ENCODE measurements at regions not wholly inside any gene's neighbourhood (a gene's known extent, or its start where the extent isn't known, plus 50 kb on each side); places are given as distances from the start of the nearest gene placed in this dataset.

DNA sequence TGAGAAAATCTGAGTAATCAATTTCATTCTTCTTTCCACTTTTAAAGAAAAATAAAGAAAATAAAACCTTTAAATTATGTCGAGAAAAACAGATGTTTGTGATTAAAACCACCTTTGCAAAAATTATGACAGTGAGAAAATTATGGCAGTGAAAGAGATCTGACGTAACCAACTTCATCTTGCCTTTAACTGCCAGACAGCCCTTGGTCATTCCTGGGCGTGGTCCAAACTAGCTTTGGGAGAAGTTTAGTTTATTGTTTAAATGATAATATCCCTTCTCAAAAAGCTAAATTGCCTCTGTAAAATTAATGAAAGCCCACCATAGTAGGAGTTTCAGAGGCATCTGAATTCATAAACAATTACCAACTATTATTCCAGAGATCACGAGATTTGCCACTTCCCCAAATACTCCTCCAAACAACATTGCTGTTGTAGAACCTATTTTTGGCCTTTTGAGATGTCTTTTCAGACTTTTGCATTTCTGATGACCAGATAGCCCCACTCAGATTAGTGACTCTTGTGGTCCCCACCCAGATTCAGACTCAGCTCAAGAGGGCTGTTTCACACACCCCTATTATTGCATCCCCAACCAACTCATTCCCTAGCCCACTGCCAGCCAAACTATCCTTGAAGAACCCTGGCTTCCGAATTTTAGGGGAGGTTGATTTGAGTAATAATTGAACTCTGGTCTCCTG lies 664.4 kb upstream of the CBLB start:
- TF ChIP-seq, protein P1, sequence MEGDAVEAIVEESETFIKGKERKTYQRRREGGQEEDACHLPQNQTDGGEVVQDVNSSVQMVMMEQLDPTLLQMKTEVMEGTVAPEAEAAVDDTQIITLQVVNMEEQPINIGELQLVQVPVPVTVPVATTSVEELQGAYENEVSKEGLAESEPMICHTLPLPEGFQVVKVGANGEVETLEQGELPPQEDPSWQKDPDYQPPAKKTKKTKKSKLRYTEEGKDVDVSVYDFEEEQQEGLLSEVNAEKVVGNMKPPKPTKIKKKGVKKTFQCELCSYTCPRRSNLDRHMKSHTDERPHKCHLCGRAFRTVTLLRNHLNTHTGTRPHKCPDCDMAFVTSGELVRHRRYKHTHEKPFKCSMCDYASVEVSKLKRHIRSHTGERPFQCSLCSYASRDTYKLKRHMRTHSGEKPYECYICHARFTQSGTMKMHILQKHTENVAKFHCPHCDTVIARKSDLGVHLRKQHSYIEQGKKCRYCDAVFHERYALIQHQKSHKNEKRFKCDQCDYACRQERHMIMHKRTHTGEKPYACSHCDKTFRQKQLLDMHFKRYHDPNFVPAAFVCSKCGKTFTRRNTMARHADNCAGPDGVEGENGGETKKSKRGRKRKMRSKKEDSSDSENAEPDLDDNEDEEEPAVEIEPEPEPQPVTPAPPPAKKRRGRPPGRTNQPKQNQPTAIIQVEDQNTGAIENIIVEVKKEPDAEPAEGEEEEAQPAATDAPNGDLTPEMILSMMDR (IDR thresholded peaks at IDR 0.05), result no peak
- DNase-seq, result no peak
- H3K27ac Mint-ChIP-seq, result no peak overlapping the region
- no peaks in the 10 kb centered on the region for H3K27me3 Mint-ChIP-seq (ENCODE audit: low read depth, poor library complexity)
- peaks cover 53% of the 10 kb centered on the region for H3K9me3 Mint-ChIP-seq
- H3K36me3 Mint-ChIP-seq (ENCODE audit: low read depth), result no peaks in the 10 kb centered on the region
- H3K4me1 Mint-ChIP-seq, result no peaks in the 10 kb centered on the region
- no peak overlapping the region for H3K4me3 Mint-ChIP-seq

DNA sequence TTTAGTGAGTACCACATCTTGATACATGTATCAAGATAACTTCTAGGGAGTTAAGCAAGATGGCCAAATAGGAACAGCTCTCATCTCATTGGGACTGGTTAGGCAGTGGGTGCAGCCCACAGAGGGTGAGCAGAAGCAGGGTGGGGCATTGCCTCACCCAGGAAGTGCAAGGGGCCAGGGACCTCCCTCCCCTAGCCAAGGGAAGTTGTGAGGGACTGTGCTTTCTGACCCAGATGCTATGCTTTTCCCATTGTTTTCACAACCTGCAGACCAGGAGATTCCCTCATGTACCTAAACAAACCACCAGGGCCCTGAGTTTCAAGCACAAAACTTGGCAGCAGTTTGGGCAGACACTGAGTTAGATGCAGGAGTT lies 665.0 kb upstream of the CBLB start:
- Mint-ChIP-seq H3K9me3 (peaks cover 58% of the 10 kb centered on the region), H3K4me3 (no peak overlapping the region), H3K36me3 (ENCODE audit: low read depth) (no peaks in the 10 kb centered on the region), H3K27ac (no peak overlapping the region), H3K27me3 (ENCODE audit: low read depth, poor library complexity) (no peaks in the 10 kb centered on the region), H3K4me1 (no peaks in the 10 kb centered on the region)
- TF ChIP-seq, protein P1 (IDR thresholded peaks at IDR 0.05), result no peak
- DNase-seq, result no peak

DNA sequence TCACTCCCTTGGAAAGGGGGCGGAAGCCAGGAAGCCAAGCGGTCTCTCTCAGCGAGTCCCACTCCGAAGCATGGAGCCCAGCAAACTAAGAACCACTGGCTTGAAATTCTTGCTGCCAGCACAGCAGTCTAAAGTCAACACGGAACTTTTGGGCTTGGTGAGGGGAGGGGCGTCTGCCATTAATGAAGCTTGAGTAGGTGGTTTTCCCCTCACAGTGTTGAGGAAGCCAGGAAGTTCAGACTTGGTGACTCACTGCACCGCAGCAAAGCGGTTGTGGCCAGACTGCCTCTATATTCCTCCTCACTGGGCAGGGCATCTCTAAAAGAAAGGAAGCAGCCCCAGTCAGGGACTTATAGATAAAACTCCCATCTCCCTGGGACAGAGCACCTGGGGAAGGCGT lies 665.4 kb upstream of the CBLB start:
- TF ChIP-seq, protein P1 (IDR thresholded peaks at IDR 0.05), result no peak
- H3K36me3 Mint-ChIP-seq (ENCODE audit: low read depth), result no peaks in the 10 kb centered on the region
- DNase-seq, result no peak
- H3K4me3 Mint-ChIP-seq, result no peak overlapping the region
- H3K4me1 Mint-ChIP-seq, result no peaks in the 10 kb centered on the region
- no peak overlapping the region for H3K27ac Mint-ChIP-seq
- H3K9me3 Mint-ChIP-seq, result peaks cover 62% of the 10 kb centered on the region
- H3K27me3 Mint-ChIP-seq (ENCODE audit: low read depth, poor library complexity), result no peaks in the 10 kb centered on the region

DNA sequence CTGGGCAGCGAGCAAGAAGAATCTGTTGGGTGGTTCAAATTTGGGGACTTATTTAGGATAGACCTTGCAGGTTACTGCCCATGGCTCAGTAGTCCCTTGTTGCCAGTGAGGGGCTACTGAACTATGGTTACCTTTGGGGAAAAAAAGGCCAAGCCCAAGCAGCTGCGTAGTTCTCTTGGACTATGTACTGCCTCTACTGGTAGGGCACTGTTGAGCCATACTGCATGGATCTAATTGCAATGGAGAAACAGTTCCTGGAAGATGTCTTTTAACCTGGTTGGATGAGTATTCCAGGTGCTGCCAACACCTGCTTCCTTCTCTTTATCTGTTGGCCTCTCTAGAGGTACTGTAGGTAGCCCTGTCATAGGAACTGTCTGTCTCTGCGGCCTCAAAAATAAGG lies 671.9 kb upstream of the CBLB start:
- DNase-seq, result no peak
- no peaks in the 10 kb centered on the region for H3K4me1 Mint-ChIP-seq
- no peak overlapping the region for H3K27ac Mint-ChIP-seq
- peaks cover 2% of the 10 kb centered on the region for H3K27me3 Mint-ChIP-seq (ENCODE audit: low read depth, poor library complexity)
- TF ChIP-seq, protein P1 (IDR thresholded peaks at IDR 0.05), result no peak
- peaks cover 45% of the 10 kb centered on the region for H3K9me3 Mint-ChIP-seq
- H3K4me3 Mint-ChIP-seq, result no peak overlapping the region
- H3K36me3 Mint-ChIP-seq (ENCODE audit: low read depth), result no peaks in the 10 kb centered on the region

DNA sequence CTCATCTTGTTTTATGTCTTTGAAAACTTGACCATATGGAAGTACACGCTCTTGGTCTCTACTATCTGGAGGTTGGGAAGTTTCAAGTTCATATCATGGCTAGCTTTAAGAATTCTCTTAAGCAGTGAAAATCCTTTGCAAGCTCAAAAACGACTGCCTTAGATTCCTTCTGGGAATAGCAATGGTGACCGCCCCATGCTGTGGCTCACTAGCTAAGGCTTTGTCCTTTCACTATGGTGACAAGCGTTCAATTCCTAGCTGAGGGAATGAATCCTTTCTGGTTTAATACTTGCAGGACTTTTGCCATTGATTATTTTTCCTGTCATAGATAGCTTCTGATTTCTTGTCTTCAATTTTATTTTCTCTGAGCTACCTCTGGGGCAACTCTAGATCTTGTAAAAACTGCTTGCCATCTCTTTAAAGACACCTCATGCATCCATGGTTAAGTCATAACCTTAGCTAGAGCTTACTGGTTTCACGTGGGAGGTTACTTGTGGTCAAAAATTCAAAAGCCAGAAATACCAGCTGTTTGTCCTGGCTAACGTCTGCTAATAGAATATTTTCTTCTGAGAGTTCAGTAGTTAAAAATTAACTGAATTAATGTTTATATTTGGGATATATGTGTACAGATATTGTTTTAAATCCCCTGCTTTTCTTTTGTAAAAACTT lies 673.4 kb upstream of the CBLB start:
- H3K9me3 Mint-ChIP-seq, result peaks cover 43% of the 10 kb centered on the region
- H3K27me3 Mint-ChIP-seq (ENCODE audit: low read depth, poor library complexity), result peaks cover 2% of the 10 kb centered on the region
- H3K4me3 Mint-ChIP-seq, result no peak overlapping the region
- H3K27ac Mint-ChIP-seq, result no peak overlapping the region
- no peaks in the 10 kb centered on the region for H3K36me3 Mint-ChIP-seq (ENCODE audit: low read depth)
- DNase-seq, result no peak
- TF ChIP-seq, protein P1 (IDR thresholded peaks at IDR 0.05), result no peak
- H3K4me1 Mint-ChIP-seq, result no peaks in the 10 kb centered on the region
